WTC11 (cell line): ENCODE measurements at regions not wholly inside any gene's neighbourhood (a gene's known extent, or its start where the extent isn't known, plus 50 kb on each side); places are given as distances from the start of the nearest gene placed in this dataset.

Experiments
- ATAC-seq: fragments of 200-7000 bp; cut with Tn5 transposase; 2 replicates; pipeline ENCODE4 v1.10.0; 2021; ENCODE audit warnings: mild to moderate bottlenecking, moderate library complexity
- CTCF ChIA-PET: fragments of 300-600 bp; sonication (Branson Sonifier 250); formaldehyde crosslinking; loops from one replicate; lab custom pipeline; 2021; ENCODE audit warnings: antibody characterized with exemption; lab: Charles Lee
- POLR2A ChIA-PET: fragments of 350-600 bp; sonication (Branson Sonifier 250); formaldehyde crosslinking; loops from one replicate; lab custom pipeline; 2021; ENCODE audit warnings: antibody characterized with exemption; lab: Charles Lee
- DNase-seq: peaks from one replicate; pipeline ENCODE4 v3.0.0; 2021; ENCODE audit warnings: low spot score
- H3K27ac Mint-ChIP-seq: 2 replicates; pipeline ENCODE4 v1.8.0; 2021; ENCODE audit warnings: mixed read lengths
- H3K27me3 Mint-ChIP-seq: 2 replicates; pipeline ENCODE4 v1.8.0; 2021; ENCODE audit warnings: low read depth, mild to moderate bottlenecking, moderate library complexity, mixed read lengths
- H3K36me3 Mint-ChIP-seq: 2 replicates; pipeline ENCODE4 v1.8.0; 2021; ENCODE audit warnings: mixed read lengths
- H3K4me1 Mint-ChIP-seq: 2 replicates; pipeline ENCODE4 v1.8.0; 2022; ENCODE audit warnings: mixed read lengths
- H3K4me3 Mint-ChIP-seq: 2 replicates; pipeline ENCODE4 v1.8.0; 2021; ENCODE audit warnings: mild to moderate bottlenecking, moderate library complexity, mixed read lengths
- H3K9me3 Mint-ChIP-seq: 2 replicates; pipeline ENCODE4 v1.8.0; 2021; ENCODE audit warnings: mixed read lengths
- AFF4 ChIP-seq: sonication (generic); formaldehyde crosslinking; IDR thresholded peaks from 2 replicates; pipeline ENCODE4 v1.8.1; 2023; ENCODE audit warnings: mild to moderate bottlenecking, missing genetic modification reagents, borderline replicate concordance
- CBFB ChIP-seq: sonication (generic); formaldehyde crosslinking; IDR thresholded peaks from 2 replicates; pipeline ENCODE4 v1.8.1; 2022; ENCODE audit warnings: mild to moderate bottlenecking, low read depth, missing genetic modification reagents
- CDX4 ChIP-seq: fragments of 250-450 bp; sonication (Bioruptor Pico); IDR thresholded peaks from 2 replicates; pipeline ENCODE4 v1.9.0; 2021; ENCODE audit warnings: moderate library complexity, mild to moderate bottlenecking, inconsistent platforms, borderline replicate concordance
- CREB1 ChIP-seq: sonication (generic); formaldehyde crosslinking; IDR thresholded peaks from 2 replicates; pipeline ENCODE4 v1.8.0; 2023; ENCODE audit warnings: mild to moderate bottlenecking, missing genetic modification reagents
- CTCF ChIP-seq: fragments of 200-600 bp; IDR thresholded peaks from 2 replicates; pipeline ENCODE4 v1.8.0; 2022; ENCODE audit warnings: antibody characterized with exemption
- ETV6 ChIP-seq: sonication (generic); formaldehyde crosslinking; IDR thresholded peaks from 2 replicates; pipeline ENCODE4 v1.8.1; 2022; ENCODE audit warnings: mild to moderate bottlenecking, missing genetic modification reagents
- FOXP4 ChIP-seq: sonication (generic); formaldehyde crosslinking; IDR thresholded peaks from 2 replicates; pipeline ENCODE4 v1.8.0; 2022; ENCODE audit warnings: mild to moderate bottlenecking, missing genetic modification reagents
- GRHL2 ChIP-seq: fragments of 250-450 bp; sonication (Bioruptor Pico); IDR thresholded peaks from 2 replicates; pipeline ENCODE4 v1.8.0; 2022; ENCODE audit warnings: mild to moderate bottlenecking, moderate library complexity; ENCODE audit not compliant: insufficient replicate concordance, severe bottlenecking
- NFATC4 ChIP-seq: fragments of 250-450 bp; sonication (Bioruptor Pico); IDR thresholded peaks from 2 replicates; pipeline ENCODE4 v1.9.0; 2021; ENCODE audit warnings: mild to moderate bottlenecking
- SMAD4 ChIP-seq: sonication (generic); formaldehyde crosslinking; IDR thresholded peaks from 2 replicates; pipeline ENCODE4 v1.8.0; 2022; ENCODE audit warnings: mild to moderate bottlenecking, missing genetic modification reagents
- TCF7 ChIP-seq: sonication (generic); formaldehyde crosslinking; IDR thresholded peaks from 2 replicates; pipeline ENCODE4 v1.8.0; 2022; ENCODE audit warnings: mild to moderate bottlenecking, low read depth, missing genetic modification reagents, moderate library complexity
- TP53 ChIP-seq: sonication (generic); formaldehyde crosslinking; IDR thresholded peaks from 2 replicates; pipeline ENCODE4 v1.8.1; 2023; ENCODE audit warnings: mild to moderate bottlenecking, missing genetic modification reagents
- ZMAT4 ChIP-seq: fragments of 250-450 bp; sonication (Bioruptor Pico); IDR thresholded peaks from 2 replicates; pipeline ENCODE4 v1.9.0; 2021; ENCODE audit warnings: mild to moderate bottlenecking
- ZNF121 ChIP-seq: sonication (generic); formaldehyde crosslinking; IDR thresholded peaks from 2 replicates; pipeline ENCODE4 v1.8.0; 2023; ENCODE audit warnings: missing genetic modification reagents
- ZNF317 ChIP-seq: sonication (generic); formaldehyde crosslinking; IDR thresholded peaks from 2 replicates; pipeline ENCODE4 v1.8.1; 2023; ENCODE audit warnings: low read depth, mild to moderate bottlenecking, moderate library complexity, missing genetic modification reagents, borderline replicate concordance
- ZNF416 ChIP-seq: fragments of 250-450 bp; sonication (Bioruptor Pico); IDR thresholded peaks from 2 replicates; pipeline ENCODE4 v1.9.0; 2021; ENCODE audit warnings: mild to moderate bottlenecking, inconsistent platforms
- TF ChIP-seq, protein P1 (sequence below): fragments of 250-450 bp; sonication (Bioruptor Pico); conservative IDR thresholded peaks from 2 replicates; pipeline ENCODE4 v1.9.0; 2021; ENCODE audit warnings: mild to moderate bottlenecking
- TF ChIP-seq, protein P2 (sequence below): sonication (generic); formaldehyde crosslinking; IDR thresholded peaks from 2 replicates; pipeline ENCODE4 v1.8.1; 2022; ENCODE audit warnings: missing genetic modification reagents, borderline replicate concordance

DNA sequence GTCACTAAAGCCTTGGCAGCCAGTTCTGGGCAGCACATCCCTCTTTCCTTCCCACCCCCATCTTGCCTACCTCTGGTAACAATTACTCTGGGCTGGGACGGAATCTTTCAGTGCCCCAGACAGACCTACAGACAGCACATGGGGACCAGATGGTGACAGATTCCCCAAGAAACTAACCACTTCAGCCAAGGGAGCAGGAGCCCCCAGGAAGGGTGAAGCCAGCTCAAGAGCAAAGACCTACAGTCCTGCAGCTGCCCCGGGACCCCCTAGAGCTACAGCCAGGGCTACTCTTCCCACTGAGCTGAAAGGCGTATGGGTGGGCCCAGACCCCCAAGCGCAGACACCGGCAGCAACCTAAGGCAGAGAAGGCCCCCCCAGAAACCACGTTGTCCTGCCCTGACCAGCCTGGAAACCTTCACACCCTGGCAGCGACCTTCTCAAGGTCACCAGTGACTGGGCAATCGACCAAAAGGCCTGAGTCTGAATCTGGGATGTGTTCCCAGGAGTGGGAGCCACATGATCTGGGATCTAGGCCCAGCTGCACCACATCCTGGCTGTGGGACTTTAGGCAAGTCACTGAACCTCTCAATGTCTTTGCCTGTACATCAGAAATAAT is 65.8 kb downstream of the LRRC32 start:
- ChIA-PET POLR2A (no interaction called here), CTCF (no interaction called here)
- H3K36me3 Mint-ChIP-seq, result peaks cover 10% of the 10 kb centered on the region
- peaks cover 12% of the 10 kb centered on the region for H3K9me3 Mint-ChIP-seq
- peaks cover 2% of the 10 kb centered on the region; the same call in 1 of the 2 replicates for H3K27me3 Mint-ChIP-seq
- no peak overlapping the region for H3K4me3 Mint-ChIP-seq
- DNase-seq (no peak), ATAC-seq (no peak)
- TF ChIP-seq ZNF317 (CRISPR knock-in tag) (no peak), ZMAT4 (CRISPR knock-in tag) (no peak), CREB1 (CRISPR knock-in tag) (no peak), ZNF121 (CRISPR knock-in tag) (no peak), ETV6 (CRISPR knock-in tag) (no peak), CBFB (no peak), ZNF416 (CRISPR knock-in tag) (no peak), CDX4 (CRISPR knock-in tag) (no peak), SMAD4 (CRISPR knock-in tag) (no peak), GRHL2 (no peak), NFATC4 (no peak), TP53 (CRISPR knock-in tag) (no peak), FOXP4 (CRISPR knock-in tag) (no peak), TCF7 (CRISPR knock-in tag) (no peak), CTCF (no peak)
- TF ChIP-seq, protein P1, sequence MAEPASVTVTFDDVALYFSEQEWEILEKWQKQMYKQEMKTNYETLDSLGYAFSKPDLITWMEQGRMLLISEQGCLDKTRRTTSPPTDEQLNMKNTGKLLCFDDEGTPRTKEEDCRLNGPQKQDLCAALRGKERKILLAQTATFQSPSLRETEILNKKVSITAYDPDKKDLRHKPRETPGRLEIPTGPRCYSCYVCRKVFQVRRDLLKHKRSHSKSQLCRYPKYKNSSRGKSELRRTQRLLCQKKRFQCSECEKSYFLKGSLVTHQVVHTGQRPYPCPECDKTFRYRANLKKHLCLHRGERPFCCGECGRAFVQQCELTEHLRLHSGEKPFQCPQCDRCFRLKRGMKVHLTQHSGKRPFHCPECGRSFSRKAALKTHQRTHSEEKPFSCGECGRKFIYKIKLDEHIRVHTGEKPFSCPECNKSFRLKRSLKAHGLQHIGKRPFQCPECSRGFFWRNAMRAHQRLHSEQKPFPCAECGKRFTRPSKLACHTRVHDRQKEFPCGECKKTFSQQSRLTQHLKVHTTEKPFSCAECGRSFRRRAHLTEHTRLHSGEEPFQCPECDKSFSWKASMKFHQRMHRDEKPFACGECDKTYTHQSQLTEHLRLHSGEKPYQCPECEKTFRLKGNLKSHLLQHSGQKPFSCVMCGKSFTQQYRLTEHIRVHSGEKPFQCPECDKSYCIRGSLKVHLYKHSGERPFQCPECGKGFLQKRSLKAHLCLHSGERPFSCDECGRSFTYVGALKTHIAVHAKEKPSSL (CRISPR knock-in tag), result no peak
- TF ChIP-seq, protein P2, sequence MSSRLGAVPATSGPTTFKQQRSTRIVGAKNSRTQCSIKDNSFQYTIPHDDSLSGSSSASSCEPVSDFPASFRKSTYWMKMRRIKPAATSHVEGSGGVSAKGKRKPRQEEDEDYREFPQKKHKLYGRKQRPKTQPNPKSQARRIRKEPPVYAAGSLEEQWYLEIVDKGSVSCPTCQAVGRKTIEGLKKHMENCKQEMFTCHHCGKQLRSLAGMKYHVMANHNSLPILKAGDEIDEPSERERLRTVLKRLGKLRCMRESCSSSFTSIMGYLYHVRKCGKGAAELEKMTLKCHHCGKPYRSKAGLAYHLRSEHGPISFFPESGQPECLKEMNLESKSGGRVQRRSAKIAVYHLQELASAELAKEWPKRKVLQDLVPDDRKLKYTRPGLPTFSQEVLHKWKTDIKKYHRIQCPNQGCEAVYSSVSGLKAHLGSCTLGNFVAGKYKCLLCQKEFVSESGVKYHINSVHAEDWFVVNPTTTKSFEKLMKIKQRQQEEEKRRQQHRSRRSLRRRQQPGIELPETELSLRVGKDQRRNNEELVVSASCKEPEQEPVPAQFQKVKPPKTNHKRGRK (CRISPR knock-in tag), result no peak
- peaks cover 12% of the 10 kb centered on the region for H3K4me1 Mint-ChIP-seq
- H3K27ac Mint-ChIP-seq, result no peak overlapping the region

DNA sequence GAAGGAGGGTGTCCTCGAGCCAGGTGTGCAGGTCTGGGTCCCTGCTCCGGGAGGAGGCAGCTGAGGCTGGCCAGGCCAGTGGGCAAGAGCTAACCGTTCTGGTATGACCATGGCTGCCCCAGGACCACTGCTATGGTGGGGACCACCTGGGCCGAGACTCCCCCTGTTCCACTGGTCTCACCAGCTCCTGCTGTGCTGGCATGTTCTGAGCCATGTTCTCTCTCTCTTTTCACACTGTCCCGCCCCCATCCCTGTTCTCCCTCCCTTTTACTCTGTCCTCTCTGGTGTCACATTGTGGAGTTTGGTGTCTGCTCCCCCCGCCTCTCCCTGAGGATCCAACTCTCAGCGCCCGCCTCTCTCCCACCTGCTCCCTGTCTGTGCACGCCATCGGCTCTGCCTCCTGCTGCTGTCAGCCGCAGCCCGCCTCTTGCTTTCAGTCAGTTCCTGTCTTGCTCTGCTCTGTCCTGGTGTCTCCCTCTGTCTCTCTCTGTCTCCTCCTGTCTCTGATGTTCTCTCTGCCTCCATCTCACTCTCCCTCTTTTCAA is 66.4 kb downstream of the LRRC32 start:
- ChIA-PET CTCF (no interaction called here), POLR2A (no interaction called here)
- Mint-ChIP-seq H3K9me3 (peaks cover 12% of the 10 kb centered on the region), H3K4me3 (no peak overlapping the region), H3K4me1 (peaks cover 11% of the 10 kb centered on the region), H3K27me3 (peaks cover 2% of the 10 kb centered on the region; the same call in 1 of the 2 replicates), H3K36me3 (peaks cover 10% of the 10 kb centered on the region), H3K27ac (no peak overlapping the region)
- no peak for ATAC-seq
- DNase-seq, result no peak
- TF ChIP-seq FOXP4 (CRISPR knock-in tag) (no peak), AFF4 (CRISPR knock-in tag) (no peak)
